HUDEP-2 (cell line): ENCODE measurements at regions not wholly inside any gene's neighbourhood (a gene's known extent, or its start where the extent isn't known, plus 50 kb on each side); places are given as distances from the start of the nearest gene placed in this dataset.
"Not testable (repeated sequence)": the region's sequence is repeated elsewhere in the genome, so short reads cannot be mapped to it uniquely, and the experiment has no call there.

Source experiments
- DNase-seq, 76 experiments: peaks; one replicate each; lab custom pipeline; 2025; ENCODE audit not compliant: unreplicated experiment in 76 of 76; lab: John Stamatoyannopoulos, UW

DNA sequence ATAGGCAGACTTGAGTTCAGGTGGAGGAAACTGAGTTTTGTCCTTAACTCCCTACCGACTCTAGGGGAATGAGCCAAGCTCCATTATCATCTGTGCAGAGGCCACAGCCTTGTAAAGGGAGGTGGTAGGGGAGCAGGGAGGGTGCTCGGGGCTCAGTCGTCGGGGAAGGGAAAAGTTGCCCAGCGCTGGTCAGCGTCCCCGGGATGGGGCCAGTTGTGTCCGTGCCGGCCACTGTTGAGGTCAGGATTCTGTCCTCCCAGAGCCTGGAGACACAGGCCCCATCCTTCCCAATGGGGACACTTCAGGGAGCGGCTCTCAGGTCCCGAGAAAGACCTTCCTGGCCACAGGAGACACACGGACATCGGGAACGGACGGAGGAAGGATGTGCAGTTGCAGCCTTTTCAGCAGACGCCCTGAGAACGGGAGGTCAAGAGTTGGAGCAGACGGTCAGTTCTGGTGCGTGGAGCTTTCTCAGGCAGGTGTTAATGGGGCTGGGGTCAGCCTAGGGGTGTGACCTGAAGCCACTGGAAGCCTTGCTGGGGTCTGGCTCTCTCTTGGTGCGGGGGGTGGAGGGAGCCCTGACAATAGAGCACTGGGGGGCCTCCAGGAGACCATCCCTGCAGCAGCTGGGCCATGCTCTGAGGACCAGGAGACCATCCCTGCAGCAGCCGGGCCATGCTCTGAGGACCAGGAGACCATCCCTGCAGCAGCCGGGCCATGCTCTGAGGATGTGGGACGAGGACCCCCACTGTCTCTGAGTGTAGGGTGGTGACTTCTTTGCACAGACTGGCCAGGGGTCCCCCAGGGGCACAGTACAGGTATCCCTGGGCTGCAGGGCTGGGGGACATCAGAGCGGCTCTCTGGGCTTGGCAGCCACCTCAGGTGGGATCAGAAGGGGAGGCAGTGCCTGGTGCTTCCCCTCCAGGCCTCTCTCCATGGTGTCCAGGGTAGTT, 394.7 kb downstream of the TMEM121 start:
- not testable (repeated sequence) for DNase-seq

GRCh38 chr14:105921781-105922180, 395.4 kb downstream of the TMEM121 start:
- DNase-seq, result not testable (repeated sequence)

- DNase-seq, result peak in 2 of 76 experiments; percentile 11 to 20
These were observed 397.3 kb downstream of the TMEM121 start for GRCh38 chr14:105923520-105924191.

DNA sequence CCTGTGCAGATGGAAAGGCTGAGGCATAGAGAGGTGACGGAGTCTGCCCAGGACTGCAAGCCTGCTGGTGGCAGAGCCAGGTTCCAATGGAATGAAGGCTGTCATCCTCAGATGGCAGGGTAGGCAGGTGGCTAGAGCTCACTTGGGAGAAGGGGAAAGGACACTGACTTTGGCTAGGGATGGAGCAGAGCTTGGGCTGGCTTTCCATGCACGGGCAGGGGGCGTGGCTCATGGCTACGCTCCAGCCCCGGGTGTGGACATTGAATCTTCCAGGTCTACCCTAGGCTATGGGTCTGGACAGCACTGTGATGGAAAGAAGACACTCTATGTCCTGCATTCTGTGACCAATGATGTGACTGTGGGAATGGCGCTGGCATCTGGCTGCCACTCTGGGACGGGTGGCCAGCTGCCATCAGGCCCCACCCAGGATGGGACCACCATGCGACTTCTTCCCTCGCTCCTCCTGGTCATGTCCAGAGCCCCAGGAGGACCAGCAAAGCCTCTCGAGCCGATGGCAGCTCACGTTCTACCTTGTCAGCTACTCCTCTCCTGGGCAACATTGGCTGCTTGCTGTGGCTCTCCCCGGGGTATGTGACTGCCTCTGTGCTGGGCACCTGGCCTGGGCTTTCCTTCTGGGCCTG, 398.7 kb downstream of the TMEM121 start:
- no peak for DNase-seq

- no peak for DNase-seq
These were observed 399.4 kb downstream of the TMEM121 start for GRCh38 chr14:105925615-105926372.

GRCh38 chr14:105926373-105927095, 400.2 kb downstream of the TMEM121 start:
- DNase-seq, result no peak

- no peak for DNase-seq
These were observed 401.0 kb downstream of the TMEM121 start for GRCh38 chr14:105927096-105928060.

GRCh38 chr14:105928171-105929111, 402.1 kb downstream of the TMEM121 start:
- DNase-seq, result not testable (repeated sequence)

- no peak for DNase-seq
These were observed 403.1 kb downstream of the TMEM121 start for GRCh38 chr14:105929327-105930081.

GRCh38 chr14:105930572-105930971, 404.2 kb downstream of the TMEM121 start:
- DNase-seq, result no peak

DNA sequence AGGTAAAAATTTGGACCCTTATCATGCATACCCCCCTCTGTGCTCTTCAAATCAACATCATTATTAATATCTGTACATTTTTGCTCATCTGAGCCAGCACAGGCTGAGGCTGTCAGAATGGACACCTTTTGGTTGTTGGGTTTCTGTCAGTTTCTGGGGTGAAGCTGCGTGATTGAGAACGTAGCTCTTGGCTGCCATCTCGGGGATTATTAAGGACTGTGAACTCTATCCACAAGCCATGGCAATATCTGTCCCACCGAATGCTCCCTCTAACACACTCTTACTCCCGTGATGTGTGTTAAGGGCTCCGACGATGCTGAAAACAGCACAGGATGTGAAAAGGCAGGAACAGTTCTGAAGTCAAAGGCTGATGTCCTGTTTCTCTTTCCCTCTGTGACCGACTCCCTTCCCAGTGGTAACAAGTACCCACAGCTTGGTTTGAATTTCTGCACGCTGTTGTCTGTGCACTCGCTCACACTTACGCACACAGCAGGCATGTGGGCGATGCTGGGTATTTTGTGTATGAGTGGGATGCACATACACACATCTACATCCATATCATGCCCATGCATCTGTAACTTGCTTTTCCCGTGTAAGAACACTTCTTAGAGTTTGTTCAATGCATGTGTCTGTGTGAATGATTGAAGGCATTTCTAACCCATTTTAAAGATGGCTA, 405.6 kb downstream of the TMEM121 start:
- peak in 2 of 76 experiments; percentile 0 to 9 for DNase-seq

GRCh38 chr14:105933238-105933637, 406.9 kb downstream of the TMEM121 start:
- no peak for DNase-seq

DNA sequence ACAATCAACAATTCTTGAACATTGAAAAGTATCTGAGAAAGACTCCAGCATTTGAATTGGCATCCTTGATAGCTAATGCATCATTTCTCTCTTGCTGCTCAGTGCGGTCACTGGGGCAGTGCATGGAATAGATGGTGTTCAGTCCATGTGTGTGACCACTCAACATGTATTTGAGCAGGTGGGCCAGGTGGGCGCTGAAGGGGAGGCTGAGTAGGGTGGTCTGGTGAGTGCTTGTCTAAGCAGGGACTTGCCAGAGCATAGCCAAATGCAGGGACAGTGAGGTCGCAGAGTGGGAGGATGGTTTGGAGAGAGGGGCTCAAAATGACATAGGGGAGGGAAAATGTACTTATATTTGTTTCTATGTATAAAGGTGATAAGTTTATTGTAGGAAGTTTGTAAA, 409.0 kb downstream of the TMEM121 start:
- no peak for DNase-seq

DNA sequence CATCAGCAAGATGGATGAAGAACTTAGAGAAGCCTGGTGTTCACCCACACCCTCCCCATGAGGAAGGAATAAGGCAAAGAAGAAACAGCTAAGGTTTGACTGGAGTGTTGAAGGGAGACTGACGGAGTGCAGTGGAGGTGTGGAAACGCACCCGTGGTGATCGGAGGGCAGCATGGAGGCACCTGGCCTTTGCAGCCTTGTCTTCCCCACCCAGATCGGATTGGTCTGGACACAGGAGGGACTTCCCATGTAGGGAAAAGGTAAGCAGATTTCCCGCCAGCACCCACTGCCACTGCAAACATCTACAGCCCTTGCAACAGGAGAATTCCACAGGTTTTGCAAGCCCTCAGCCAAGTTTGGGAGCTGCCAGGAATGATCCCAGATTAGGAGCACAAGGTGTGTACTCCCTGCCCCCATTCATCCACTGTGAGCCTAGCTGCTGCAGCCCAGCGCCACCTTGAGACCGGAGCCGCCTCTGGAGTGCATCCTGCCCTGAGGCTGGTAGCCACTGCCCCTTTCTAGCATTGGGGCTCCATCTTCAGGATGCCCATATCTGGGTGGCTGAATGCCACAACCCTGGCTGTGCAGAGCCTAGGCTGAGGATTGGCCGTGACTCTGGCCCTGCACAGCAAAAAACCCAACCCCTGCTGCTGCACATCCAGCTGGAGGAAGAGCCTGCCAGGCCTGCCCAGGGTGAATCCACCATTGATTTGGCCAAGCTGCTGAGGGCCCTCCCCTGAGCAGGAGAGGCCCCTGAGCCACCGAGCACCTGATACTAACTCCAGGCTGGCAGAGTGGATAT, 411.1 kb downstream of the TMEM121 start:
- no peak for DNase-seq

DNA sequence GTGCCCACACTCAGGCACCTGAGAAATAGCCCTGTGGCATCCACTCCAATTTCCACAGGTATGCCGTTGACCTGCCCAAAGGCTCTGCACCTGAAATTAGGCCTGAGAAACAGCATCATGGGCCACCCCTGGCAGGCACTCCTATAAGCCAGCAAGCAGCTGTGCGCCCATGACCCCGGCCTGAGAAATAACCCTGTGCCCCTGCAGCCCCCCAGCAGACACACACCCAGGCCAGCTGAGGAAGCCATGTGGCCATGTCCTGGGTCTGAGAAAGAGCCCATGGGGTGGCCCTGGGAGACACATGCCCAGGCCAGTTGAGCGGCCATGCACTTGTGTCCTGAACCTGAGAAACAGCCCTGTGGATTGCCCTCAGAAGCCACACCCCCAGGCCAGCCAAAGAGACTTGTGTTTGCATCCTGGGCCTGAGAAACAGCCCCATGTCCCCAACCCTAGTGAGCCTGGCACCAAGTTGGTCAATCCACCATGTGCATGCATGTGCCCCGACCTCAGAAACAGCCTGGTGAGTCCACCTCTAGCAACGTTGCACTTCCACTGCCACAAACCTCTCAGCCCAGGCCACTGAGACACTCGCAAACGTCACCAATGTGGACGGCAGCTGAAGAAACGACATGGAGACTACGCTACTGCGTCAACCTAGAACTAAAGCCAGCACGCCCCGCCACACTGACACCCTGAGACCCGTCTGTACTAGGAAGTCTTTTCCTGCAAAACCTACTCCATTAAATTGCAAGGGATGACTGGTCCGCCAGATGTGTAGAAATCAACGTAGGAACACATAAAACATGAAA, 411.9 kb downstream of the TMEM121 start:
- DNase-seq, result no peak
